Spleen (tissue), 7 donors: ENCODE measurements at regions not wholly inside any gene's neighbourhood (a gene's known extent, or its start where the extent isn't known, plus 50 kb on each side); places are given as distances from the start of the nearest gene placed in this dataset.

ENCODE experiments used
- POLR2A ChIP-seq, 3 donors: fragments of 450-650 bp; IDR thresholded peaks; one replicate each; pipeline ENCODE4 v1.5.1; 2017; ENCODE audit warnings: antibody characterized with exemption in 3 of 3, mild to moderate bottlenecking in 1 of 3
- TF ChIP-seq, protein P1 (sequence below), 11 experiments: fragments of 200-600 bp in 7 of 11; fragments of 450-650 bp in 4 of 11; sonication (generic) in 4 of 11; IDR thresholded peaks in 8 of 11; conservative IDR thresholded peaks in 3 of 11; 1 replicate in 7 of 11; 2 replicates in 4 of 11; pipeline versions ENCODE4 v1.4.0 to v1.8.0; 2016 to 2021; ENCODE audit warnings: antibody characterized with exemption in 11 of 11, inconsistent platforms in 4 of 11, mild to moderate bottlenecking in 1 of 11
- donor health status: DM: no; HTN: no; CAD: no; lungs with moderate emphysema.
- donor health status: DM: no; HTN: no; CAD: no.
- donor health status: DM: no; HTN: no; CAD: no.

DNA sequence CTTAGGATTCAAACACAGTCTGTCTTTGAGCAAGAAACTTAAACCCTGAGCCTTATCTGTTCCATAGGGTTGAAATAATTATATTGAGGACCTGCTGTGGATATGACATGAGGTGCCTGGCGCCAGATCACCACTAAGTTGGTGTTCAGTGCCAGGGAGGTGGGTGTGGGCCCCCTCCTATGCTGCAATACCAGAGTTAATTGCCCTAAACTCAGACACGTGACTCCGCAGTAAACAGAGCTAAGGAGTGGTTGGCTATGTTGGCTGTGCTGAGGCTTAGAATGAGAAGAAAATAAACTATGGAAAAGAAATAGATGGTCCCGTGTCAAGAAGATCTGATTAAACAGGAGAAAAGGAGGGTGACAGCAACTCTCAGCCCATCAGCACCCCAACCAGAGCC lies 419.4 kb upstream of the JARID2 start:
- TF ChIP-seq, protein P1, sequence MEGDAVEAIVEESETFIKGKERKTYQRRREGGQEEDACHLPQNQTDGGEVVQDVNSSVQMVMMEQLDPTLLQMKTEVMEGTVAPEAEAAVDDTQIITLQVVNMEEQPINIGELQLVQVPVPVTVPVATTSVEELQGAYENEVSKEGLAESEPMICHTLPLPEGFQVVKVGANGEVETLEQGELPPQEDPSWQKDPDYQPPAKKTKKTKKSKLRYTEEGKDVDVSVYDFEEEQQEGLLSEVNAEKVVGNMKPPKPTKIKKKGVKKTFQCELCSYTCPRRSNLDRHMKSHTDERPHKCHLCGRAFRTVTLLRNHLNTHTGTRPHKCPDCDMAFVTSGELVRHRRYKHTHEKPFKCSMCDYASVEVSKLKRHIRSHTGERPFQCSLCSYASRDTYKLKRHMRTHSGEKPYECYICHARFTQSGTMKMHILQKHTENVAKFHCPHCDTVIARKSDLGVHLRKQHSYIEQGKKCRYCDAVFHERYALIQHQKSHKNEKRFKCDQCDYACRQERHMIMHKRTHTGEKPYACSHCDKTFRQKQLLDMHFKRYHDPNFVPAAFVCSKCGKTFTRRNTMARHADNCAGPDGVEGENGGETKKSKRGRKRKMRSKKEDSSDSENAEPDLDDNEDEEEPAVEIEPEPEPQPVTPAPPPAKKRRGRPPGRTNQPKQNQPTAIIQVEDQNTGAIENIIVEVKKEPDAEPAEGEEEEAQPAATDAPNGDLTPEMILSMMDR (IDR thresholded peaks at IDR 0.05 in 8 of 11, conservative IDR thresholded peaks at IDR 0.05 in 3 of 11): no peak
- no peak for TF ChIP-seq POLR2A (IDR thresholded peaks at IDR 0.05)
